ENCODE measurements at regions not wholly inside any gene's neighbourhood (a gene's known extent, or its start where the extent isn't known, plus 50 kb on each side); places are given as distances from the start of the nearest gene placed in this dataset.

DNA sequence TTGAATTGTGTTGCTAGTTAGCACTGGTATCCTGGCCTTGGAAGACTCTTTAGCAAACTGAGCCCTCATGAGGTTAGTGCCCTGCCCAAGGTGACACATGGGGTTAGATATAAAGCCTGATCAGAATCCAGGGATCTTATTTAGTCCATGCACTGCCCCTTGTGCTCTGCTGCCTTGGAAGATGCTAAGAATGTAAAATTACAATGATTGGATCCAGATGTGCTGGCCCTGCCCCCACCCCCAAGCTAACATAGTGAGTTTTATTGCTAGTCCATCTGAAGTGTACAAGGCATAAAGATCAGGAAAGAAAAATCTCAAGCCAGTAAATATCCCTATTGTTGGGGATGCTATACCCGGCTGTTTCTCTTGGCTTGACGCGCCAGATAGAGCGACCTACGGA is 248.1 kb upstream of the C2CD4B start:
- TF ChIP-seq, protein P1, sequence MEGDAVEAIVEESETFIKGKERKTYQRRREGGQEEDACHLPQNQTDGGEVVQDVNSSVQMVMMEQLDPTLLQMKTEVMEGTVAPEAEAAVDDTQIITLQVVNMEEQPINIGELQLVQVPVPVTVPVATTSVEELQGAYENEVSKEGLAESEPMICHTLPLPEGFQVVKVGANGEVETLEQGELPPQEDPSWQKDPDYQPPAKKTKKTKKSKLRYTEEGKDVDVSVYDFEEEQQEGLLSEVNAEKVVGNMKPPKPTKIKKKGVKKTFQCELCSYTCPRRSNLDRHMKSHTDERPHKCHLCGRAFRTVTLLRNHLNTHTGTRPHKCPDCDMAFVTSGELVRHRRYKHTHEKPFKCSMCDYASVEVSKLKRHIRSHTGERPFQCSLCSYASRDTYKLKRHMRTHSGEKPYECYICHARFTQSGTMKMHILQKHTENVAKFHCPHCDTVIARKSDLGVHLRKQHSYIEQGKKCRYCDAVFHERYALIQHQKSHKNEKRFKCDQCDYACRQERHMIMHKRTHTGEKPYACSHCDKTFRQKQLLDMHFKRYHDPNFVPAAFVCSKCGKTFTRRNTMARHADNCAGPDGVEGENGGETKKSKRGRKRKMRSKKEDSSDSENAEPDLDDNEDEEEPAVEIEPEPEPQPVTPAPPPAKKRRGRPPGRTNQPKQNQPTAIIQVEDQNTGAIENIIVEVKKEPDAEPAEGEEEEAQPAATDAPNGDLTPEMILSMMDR (conservative IDR thresholded peaks at IDR 0.05; ENCODE audit: low read length) = no peak
- TF ChIP-seq EZH2phosphoT487 (IDR thresholded peaks at IDR 0.05; ENCODE audit: borderline replicate concordance, low read depth, low read length) = no peak
- Histone ChIP-seq H3K79me2 (ENCODE audit: insufficient read depth, low read depth, low read length) (no peaks in the 10 kb centered on the region), H3K27ac (ENCODE audit: low read depth, low read length, poor library complexity, severe bottlenecking) (no peak overlapping the region), H3K9me3 (ENCODE audit: low read length) (no peaks in the 10 kb centered on the region), H3K4me2 (ENCODE audit: low read length) (no peak overlapping the region), H3K9me2 (ENCODE audit: insufficient read depth, low read length) (no peaks in the 10 kb centered on the region), H3K36me3 (ENCODE audit: insufficient read depth, low read length) (no peaks in the 10 kb centered on the region), H2AFZ (ENCODE audit: low read length) (no peak overlapping the region), H4K20me1 (ENCODE audit: insufficient read depth, low read length) (no peaks in the 10 kb centered on the region), H3K4me1 (ENCODE audit: insufficient read depth, low read length, poor library complexity, severe bottlenecking) (no peaks in the 10 kb centered on the region), H3K4me3 (ENCODE audit: low read depth, low read length, poor library complexity, severe bottlenecking) (no peak overlapping the region)
- POLR2A ChIA-PET = no interaction called here
- DNase-seq (ENCODE audit: low spot score) = no peak
- CTCF ChIA-PET (ENCODE audit: unreplicated experiment) = no interaction called here
- BruUV-seq (replicated peaks) = no TSS peak
- intact Hi-C loops (cut with micrococcal nuclease; ENCODE audit: unreplicated experiment) = no loop called here

DNA sequence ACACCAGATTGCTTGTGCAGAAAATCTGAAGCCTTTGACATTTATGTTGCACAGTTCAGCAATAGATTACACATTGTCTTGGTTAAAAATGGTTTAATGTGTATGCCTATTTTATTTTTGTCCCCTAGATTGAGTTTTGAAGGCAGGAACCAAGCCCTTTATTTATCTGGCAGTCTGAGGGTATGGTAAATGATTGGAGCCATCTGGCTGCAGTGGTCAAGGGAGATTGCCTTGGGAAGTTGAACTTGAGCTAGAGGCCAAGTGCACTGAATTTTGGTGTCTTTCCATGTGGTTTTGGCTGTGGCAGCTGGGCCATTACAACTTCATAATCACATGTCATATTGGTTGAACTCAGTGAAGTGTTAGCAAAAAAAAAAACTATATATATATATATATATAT is 248.7 kb upstream of the C2CD4B start:
- ChIA-PET POLR2A (no interaction called here), CTCF (ENCODE audit: unreplicated experiment) (no interaction called here)
- no peak overlapping the region for H3K4me3 ChIP-seq (ENCODE audit: low read depth, low read length, poor library complexity, severe bottlenecking)
- H3K4me2 ChIP-seq (ENCODE audit: low read length) = no peak overlapping the region
- H3K4me1 ChIP-seq (ENCODE audit: insufficient read depth, low read length, poor library complexity, severe bottlenecking) = no peaks in the 10 kb centered on the region
- no peak overlapping the region for H3K27ac ChIP-seq (ENCODE audit: low read depth, low read length, poor library complexity, severe bottlenecking)
- no peaks in the 10 kb centered on the region for H4K20me1 ChIP-seq (ENCODE audit: insufficient read depth, low read length)
- no peaks in the 10 kb centered on the region for H3K36me3 ChIP-seq (ENCODE audit: insufficient read depth, low read length)
- H3K79me2 ChIP-seq (ENCODE audit: insufficient read depth, low read depth, low read length) = no peaks in the 10 kb centered on the region
- no TSS peak for BruUV-seq (replicated peaks)
- H2AFZ ChIP-seq (ENCODE audit: low read length) = no peak overlapping the region
- H3K9me2 ChIP-seq (ENCODE audit: insufficient read depth, low read length) = no peaks in the 10 kb centered on the region
- no peak for TF ChIP-seq EZH2phosphoT487 (IDR thresholded peaks at IDR 0.05; ENCODE audit: borderline replicate concordance, low read depth, low read length)
- TF ChIP-seq, protein P1 (conservative IDR thresholded peaks at IDR 0.05; ENCODE audit: low read length) = no peak
- H3K9me3 ChIP-seq (ENCODE audit: low read length) = no peaks in the 10 kb centered on the region
- intact Hi-C loops (cut with micrococcal nuclease; ENCODE audit: unreplicated experiment) = no loop called here
- DNase-seq (ENCODE audit: low spot score) = no peak

DNA sequence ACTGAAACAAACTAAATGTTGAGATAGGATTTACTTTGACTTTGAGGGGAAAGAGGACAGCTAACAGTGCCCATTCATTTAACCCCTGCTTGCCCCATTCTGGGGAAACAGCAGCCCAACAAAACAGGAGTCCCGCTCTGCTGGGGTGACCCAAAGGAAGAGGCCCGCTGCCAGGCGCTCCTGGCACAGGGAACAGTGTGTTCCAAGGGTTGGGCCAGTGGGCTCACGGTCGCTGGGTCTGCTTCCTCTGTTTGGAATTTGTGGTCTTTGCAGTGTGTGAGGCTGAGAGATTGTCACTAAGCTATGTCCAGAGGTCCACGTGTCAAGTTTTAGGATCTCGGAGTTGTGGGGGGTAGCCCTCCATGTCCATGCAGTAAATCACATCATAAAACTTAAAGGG is 250.4 kb upstream of the C2CD4B start:
- Histone ChIP-seq H3K27ac (ENCODE audit: low read depth, low read length, poor library complexity, severe bottlenecking) (no peak overlapping the region), H3K79me2 (ENCODE audit: insufficient read depth, low read depth, low read length) (no peaks in the 10 kb centered on the region), H3K9me2 (ENCODE audit: insufficient read depth, low read length) (no peaks in the 10 kb centered on the region), H3K9me3 (ENCODE audit: low read length) (no peaks in the 10 kb centered on the region), H3K4me3 (ENCODE audit: low read depth, low read length, poor library complexity, severe bottlenecking) (no peak overlapping the region), H3K4me2 (ENCODE audit: low read length) (no peak overlapping the region), H3K4me1 (ENCODE audit: insufficient read depth, low read length, poor library complexity, severe bottlenecking) (no peaks in the 10 kb centered on the region), H2AFZ (ENCODE audit: low read length) (no peak overlapping the region), H4K20me1 (ENCODE audit: insufficient read depth, low read length) (no peaks in the 10 kb centered on the region), H3K36me3 (ENCODE audit: insufficient read depth, low read length) (no peaks in the 10 kb centered on the region)
- intact Hi-C loops (cut with micrococcal nuclease; ENCODE audit: unreplicated experiment) = no loop called here
- POLR2A ChIA-PET = no interaction called here
- no peak for DNase-seq (ENCODE audit: low spot score)
- CTCF ChIA-PET (ENCODE audit: unreplicated experiment) = no interaction called here
- no peak for TF ChIP-seq EZH2phosphoT487 (IDR thresholded peaks at IDR 0.05; ENCODE audit: borderline replicate concordance, low read depth, low read length)
- TF ChIP-seq, protein P1 (conservative IDR thresholded peaks at IDR 0.05; ENCODE audit: low read length) = no peak
- no TSS peak for BruUV-seq (replicated peaks)
